ENCODE measurements at regions not wholly inside any gene's neighbourhood (a gene's known extent, or its start where the extent isn't known, plus 50 kb on each side); places are given as distances from the start of the nearest gene placed in this dataset.

DNA sequence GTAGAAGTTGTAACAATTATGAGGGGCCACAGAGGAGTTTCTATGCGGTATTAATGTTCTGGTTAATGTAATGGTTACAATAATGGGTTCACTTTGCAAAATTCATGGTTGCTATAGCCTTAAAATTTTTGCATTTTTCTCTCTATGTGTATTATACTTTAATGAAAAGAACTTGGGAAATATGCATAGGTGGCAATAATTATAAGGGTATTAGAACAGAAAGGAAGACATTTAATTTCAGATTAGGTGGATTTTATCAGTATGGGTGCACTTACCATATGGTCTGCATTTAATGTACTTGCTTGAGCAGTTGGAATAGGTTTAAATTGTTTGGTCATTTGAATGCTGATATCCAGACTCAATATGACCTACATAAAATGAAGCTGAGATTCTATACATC, 161.6 kb upstream of the TACR1 start:
- Histone ChIP-seq H3K9me1 (ENCODE audit: control insufficient read depth, insufficient read depth, low read length) (no peaks in the 10 kb centered on the region), H3K9ac (ENCODE audit: insufficient read depth in 1 of 2, low read depth in 2 of 2, low read length in 2 of 2) (no peak overlapping the region), H3K79me2 (ENCODE audit: control insufficient read depth, insufficient read depth, low read length) (no peaks in the 10 kb centered on the region), H3K27me3 (ENCODE audit: control insufficient read depth in 2 of 2, insufficient read depth in 2 of 2, low read length in 2 of 2) (no peaks in the 10 kb centered on the region), H3K4me1 (replicated peaks in 1 of 2; ENCODE audit: control insufficient read depth in 2 of 2, insufficient read depth in 2 of 2, low read length in 2 of 2) (no peaks in the 10 kb centered on the region), H3K36me3 (ENCODE audit: control insufficient read depth, insufficient read depth, low read length) (no peaks in the 10 kb centered on the region), H3K27ac (ENCODE audit: extremely low read depth, low read depth, low read length) (no peak overlapping the region), H3K4me3 (no peak overlapping the region), H3K4me2 (ENCODE audit: insufficient read depth, low read length) (no peak overlapping the region), H4K20me1 (replicated peaks; ENCODE audit: control insufficient read depth, insufficient read depth, low read length) (no peaks in the 10 kb centered on the region), H2AFZ (ENCODE audit: low read depth, low read length) (no peak overlapping the region), H3K9me3 (replicated peaks; ENCODE audit: control insufficient read depth, insufficient read depth, low read depth, low read length) (no peaks in the 10 kb centered on the region)
- DNase-seq (ENCODE audit: extremely low read depth in 1 of 4, low spot score in 3 of 4) (no peak), FAIRE-seq (no peak), ATAC-seq (no peak)
- 0% methylated on average over 1 of the region's 1 CpG for WGBS (ENCODE audit: insufficient coverage, low coverage, missing lambda C conversion rate)
- no TSS peak for BruUV-seq (replicated peaks)
- ChIA-PET CTCF (ENCODE audit: low intra/inter-chr PET ratio) (no interaction called here), POLR2A (interaction anchor here (0.9 kb wide), 1 partner anchor 17 kb away, joined by 3 read pairs; no protein-coding TSS in a partner anchor)
- intact Hi-C loops (cut with micrococcal nuclease) (no loop called here), in situ Hi-C loops (cut with MboI) (no loop called here)
- TF ChIP-seq FOS (IDR thresholded peaks at IDR 0.05; ENCODE audit: extremely low read depth, insufficient read length) (no peak), ZNF830 (CRISPR knock-in tag; IDR thresholded peaks at IDR 0.05) (no peak), CXXC5 (CRISPR knock-in tag; IDR thresholded peaks at IDR 0.05) (no peak), NR2C1 (IDR thresholded peaks at IDR 0.05) (no peak), NR2C1 (tag; IDR thresholded peaks at IDR 0.05) (no peak), TCFL5 (CRISPR knock-in tag; conservative IDR thresholded peaks at IDR 0.05) (no peak), SREBF1 (IDR thresholded peaks at IDR 0.05; ENCODE audit: borderline replicate concordance, low read depth, low read length) (no peak), CHD2 (IDR thresholded peaks at IDR 0.05; ENCODE audit: low read depth, low read length) (no peak), ZNF780A (CRISPR knock-in tag; IDR thresholded peaks at IDR 0.05) (no peak), XRCC5 (IDR thresholded peaks at IDR 0.05; ENCODE audit: low read depth, low read length) (no peak), ZNF24 (IDR thresholded peaks at IDR 0.05) (no peak), MTA2 (IDR thresholded peaks at IDR 0.05; ENCODE audit: low read depth) (no peak)
- TF ChIP-seq, protein P1, sequence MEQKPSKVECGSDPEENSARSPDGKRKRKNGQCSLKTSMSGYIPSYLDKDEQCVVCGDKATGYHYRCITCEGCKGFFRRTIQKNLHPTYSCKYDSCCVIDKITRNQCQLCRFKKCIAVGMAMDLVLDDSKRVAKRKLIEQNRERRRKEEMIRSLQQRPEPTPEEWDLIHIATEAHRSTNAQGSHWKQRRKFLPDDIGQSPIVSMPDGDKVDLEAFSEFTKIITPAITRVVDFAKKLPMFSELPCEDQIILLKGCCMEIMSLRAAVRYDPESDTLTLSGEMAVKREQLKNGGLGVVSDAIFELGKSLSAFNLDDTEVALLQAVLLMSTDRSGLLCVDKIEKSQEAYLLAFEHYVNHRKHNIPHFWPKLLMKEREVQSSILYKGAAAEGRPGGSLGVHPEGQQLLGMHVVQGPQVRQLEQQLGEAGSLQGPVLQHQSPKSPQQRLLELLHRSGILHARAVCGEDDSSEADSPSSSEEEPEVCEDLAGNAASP (IDR thresholded peaks at IDR 0.05) = no peak
- TF ChIP-seq, protein P2, sequence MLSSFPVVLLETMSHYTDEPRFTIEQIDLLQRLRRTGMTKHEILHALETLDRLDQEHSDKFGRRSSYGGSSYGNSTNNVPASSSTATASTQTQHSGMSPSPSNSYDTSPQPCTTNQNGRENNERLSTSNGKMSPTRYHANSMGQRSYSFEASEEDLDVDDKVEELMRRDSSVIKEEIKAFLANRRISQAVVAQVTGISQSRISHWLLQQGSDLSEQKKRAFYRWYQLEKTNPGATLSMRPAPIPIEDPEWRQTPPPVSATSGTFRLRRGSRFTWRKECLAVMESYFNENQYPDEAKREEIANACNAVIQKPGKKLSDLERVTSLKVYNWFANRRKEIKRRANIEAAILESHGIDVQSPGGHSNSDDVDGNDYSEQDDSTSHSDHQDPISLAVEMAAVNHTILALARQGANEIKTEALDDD (IDR thresholded peaks at IDR 0.05) = no peak
- TF ChIP-seq, protein P3, sequence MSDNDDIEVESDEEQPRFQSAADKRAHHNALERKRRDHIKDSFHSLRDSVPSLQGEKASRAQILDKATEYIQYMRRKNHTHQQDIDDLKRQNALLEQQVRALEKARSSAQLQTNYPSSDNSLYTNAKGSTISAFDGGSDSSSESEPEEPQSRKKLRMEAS (CRISPR knock-in tag; IDR thresholded peaks at IDR 0.05) = no peak
- TF ChIP-seq, protein P4, sequence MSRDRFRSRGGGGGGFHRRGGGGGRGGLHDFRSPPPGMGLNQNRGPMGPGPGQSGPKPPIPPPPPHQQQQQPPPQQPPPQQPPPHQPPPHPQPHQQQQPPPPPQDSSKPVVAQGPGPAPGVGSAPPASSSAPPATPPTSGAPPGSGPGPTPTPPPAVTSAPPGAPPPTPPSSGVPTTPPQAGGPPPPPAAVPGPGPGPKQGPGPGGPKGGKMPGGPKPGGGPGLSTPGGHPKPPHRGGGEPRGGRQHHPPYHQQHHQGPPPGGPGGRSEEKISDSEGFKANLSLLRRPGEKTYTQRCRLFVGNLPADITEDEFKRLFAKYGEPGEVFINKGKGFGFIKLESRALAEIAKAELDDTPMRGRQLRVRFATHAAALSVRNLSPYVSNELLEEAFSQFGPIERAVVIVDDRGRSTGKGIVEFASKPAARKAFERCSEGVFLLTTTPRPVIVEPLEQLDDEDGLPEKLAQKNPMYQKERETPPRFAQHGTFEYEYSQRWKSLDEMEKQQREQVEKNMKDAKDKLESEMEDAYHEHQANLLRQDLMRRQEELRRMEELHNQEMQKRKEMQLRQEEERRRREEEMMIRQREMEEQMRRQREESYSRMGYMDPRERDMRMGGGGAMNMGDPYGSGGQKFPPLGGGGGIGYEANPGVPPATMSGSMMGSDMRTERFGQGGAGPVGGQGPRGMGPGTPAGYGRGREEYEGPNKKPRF (IDR thresholded peaks at IDR 0.05; ENCODE audit: low read depth, low read length) = no peak
- TF ChIP-seq, protein P5, sequence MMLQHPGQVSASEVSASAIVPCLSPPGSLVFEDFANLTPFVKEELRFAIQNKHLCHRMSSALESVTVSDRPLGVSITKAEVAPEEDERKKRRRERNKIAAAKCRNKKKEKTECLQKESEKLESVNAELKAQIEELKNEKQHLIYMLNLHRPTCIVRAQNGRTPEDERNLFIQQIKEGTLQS (IDR thresholded peaks at IDR 0.05) = no peak
- TF ChIP-seq, protein P5 (CRISPR knock-in tag; conservative IDR thresholded peaks at IDR 0.05) = no peak

Data from K562 (cell line).